Sigmoid colon (tissue), 6 donors: ENCODE measurements at regions not wholly inside any gene's neighbourhood (a gene's known extent, or its start where the extent isn't known, plus 50 kb on each side); places are given as distances from the start of the nearest gene placed in this dataset.
A peak's percentile ranks its signal among the peaks of the same experiment; 100 is the strongest.

Experiments
- DNase-seq: peaks from one replicate; pipeline ENCODE4 v3.0.0-alpha.2; 2019
- H3K27ac ChIP-seq, 4 donors: fragments of 200-600 bp; sonication (generic); one replicate each; pipeline ENCODE4 v1.5.1; 2016 to 2019; ENCODE audit warnings: mild to moderate bottlenecking in 1 of 4
- H3K27me3 ChIP-seq, 3 donors: fragments of 200-600 bp; sonication (generic); one replicate each; pipeline ENCODE4 v1.5.1; 2019; ENCODE audit warnings: mild to moderate bottlenecking in 1 of 3
- H3K36me3 ChIP-seq, 4 donors: fragments of 200-600 bp; sonication (generic); one replicate each; pipeline ENCODE4 v1.5.1; 2016 to 2019
- H3K4me1 ChIP-seq, 4 donors: fragments of 200-600 bp; sonication (generic); one replicate each; pipeline ENCODE4 v1.5.1; 2017 to 2019
- H3K4me3 ChIP-seq, 4 donors: fragments of 200-600 bp; sonication (generic); one replicate each; pipeline ENCODE4 v1.5.1; 2017 to 2019; ENCODE audit warnings: mild to moderate bottlenecking in 2 of 4, moderate library complexity in 1 of 4
- H3K9me3 ChIP-seq, 4 donors: fragments of 200-600 bp in 3 of 4; sonication (generic) in 3 of 4; one replicate each; pipeline versions ENCODE4 v1.5.1 to v1.6.1; 2013 to 2019
- EP300 ChIP-seq, 4 donors: sonication (generic); formaldehyde crosslinking; IDR thresholded peaks; one replicate each; pipeline ENCODE4 v1.6.1; 2017; ENCODE audit warnings: antibody characterized with exemption in 4 of 4
- POLR2A ChIP-seq, 2 donors: fragments of 450-650 bp; IDR thresholded peaks; one replicate each; pipeline ENCODE4 v1.6.1; 2016; ENCODE audit warnings: antibody characterized with exemption in 2 of 2, mild to moderate bottlenecking in 2 of 2, moderate library complexity in 2 of 2
- POLR2AphosphoS5 ChIP-seq, 4 donors: sonication (generic); formaldehyde crosslinking; IDR thresholded peaks; one replicate each; pipeline ENCODE4 v1.6.1; 2017; ENCODE audit warnings: antibody characterized with exemption in 4 of 4
- WGBS, 2 donors: extraction: QIAGEN DNeasy Blood & Tissue Kit; methylation state at CpG; one replicate each; pipeline ENCODE4 v1.1.7; 2013; 5-methylcytosine and 5-hydroxymethylcytosine counted together
- intact Hi-C: fragments of 100-400 bp; cut with DNase I; formaldehyde crosslinking; loops from one replicate; pipeline ENCODE4 v1.15.1; 2023
- TF ChIP-seq, protein P1 (sequence below), 4 experiments: fragments of 450-650 bp in 3 of 4; fragments of 200-600 bp in 1 of 4; IDR thresholded peaks; one replicate each; pipeline ENCODE4 v1.5.1; 2016 to 2019; ENCODE audit warnings: antibody characterized with exemption in 4 of 4, mild to moderate bottlenecking in 3 of 4, moderate library complexity in 2 of 4
- donor health status: healthy with polysubstance abuse.
- donor health status: healthy.

DNA sequence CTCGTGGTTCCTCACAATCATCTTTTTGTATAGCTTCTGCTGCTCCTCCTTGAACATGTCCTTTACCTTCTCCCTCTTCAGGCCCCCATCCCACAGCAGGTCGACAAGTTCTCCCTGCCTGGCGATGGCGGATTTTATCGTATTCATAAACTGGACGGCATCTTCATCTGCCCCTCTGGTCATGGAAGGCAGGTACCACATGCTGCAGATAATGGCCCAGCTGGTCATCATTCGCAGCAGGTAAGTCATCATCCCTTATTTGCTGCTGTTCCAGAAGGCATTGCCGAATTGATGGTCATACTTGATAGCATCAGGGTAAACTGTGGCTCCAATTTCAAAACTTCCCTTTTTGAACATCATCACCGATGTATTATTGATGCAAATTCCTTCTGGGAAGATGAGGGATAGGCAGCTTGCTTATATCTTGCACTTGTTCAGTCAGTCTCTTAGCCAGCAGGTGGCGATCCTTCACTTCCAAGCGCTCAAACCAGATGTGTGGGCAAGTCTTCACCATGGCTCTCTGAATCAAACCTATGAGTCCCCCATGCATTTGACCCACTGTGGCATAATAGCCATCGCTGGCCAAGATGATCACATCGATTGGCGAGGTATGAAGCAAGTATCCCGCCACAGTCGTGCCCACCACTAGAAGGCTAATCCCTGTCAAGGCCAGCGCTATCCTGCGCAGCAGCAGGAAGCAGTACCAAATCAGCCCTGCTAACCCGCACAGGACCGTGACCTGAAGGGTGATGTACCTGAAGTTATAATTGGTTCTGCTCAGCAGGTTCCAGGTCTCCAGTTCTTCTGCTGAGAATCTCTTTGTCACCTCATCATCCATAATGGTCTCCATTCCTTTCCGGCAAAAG, 381.5 kb upstream of the STXBP6 start:
- 83 to 85% methylated on average over 21 of the region's 21 CpGs for WGBS, 2 donors
- H3K4me1 ChIP-seq = no peaks in the 10 kb centered on the region
- no peaks in the 10 kb centered on the region for H3K9me3 ChIP-seq
- H3K27ac ChIP-seq = no peak overlapping the region
- H3K4me3 ChIP-seq = no peak overlapping the region
- no peak for DNase-seq
- TF ChIP-seq POLR2AphosphoS5 (IDR thresholded peaks at IDR 0.05) (no peak), EP300 (IDR thresholded peaks at IDR 0.05) (no peak), POLR2A (IDR thresholded peaks at IDR 0.05) (no peak)
- TF ChIP-seq, protein P1, sequence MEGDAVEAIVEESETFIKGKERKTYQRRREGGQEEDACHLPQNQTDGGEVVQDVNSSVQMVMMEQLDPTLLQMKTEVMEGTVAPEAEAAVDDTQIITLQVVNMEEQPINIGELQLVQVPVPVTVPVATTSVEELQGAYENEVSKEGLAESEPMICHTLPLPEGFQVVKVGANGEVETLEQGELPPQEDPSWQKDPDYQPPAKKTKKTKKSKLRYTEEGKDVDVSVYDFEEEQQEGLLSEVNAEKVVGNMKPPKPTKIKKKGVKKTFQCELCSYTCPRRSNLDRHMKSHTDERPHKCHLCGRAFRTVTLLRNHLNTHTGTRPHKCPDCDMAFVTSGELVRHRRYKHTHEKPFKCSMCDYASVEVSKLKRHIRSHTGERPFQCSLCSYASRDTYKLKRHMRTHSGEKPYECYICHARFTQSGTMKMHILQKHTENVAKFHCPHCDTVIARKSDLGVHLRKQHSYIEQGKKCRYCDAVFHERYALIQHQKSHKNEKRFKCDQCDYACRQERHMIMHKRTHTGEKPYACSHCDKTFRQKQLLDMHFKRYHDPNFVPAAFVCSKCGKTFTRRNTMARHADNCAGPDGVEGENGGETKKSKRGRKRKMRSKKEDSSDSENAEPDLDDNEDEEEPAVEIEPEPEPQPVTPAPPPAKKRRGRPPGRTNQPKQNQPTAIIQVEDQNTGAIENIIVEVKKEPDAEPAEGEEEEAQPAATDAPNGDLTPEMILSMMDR (IDR thresholded peaks at IDR 0.05) = no peak
- no peaks in the 10 kb centered on the region for H3K27me3 ChIP-seq
- intact Hi-C loops = no loop called here
- H3K36me3 ChIP-seq = no peaks in the 10 kb centered on the region

DNA sequence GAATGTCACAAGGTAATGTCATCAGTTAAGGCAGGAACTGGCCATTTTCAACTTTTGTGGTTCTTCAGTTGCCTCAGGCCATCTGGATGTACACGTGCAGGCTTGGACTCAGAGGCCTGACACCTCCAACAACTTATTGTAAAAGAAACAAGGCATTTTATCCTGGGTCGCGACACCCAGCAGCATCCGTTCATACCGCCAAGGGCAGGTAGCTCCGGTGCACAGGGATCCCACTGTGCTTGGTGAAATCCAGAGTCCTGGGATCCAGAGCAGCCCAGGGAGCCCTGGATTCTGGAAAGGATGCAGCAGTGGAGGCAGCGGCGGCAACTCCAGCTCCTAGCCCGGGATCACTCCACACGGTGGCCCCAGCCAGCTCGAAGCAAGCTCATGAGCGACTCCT, 380.9 kb upstream of the STXBP6 start:
- Histone ChIP-seq H3K36me3 (no peaks in the 10 kb centered on the region), H3K4me3 (no peak overlapping the region), H3K27me3 (no peaks in the 10 kb centered on the region), H3K9me3 (no peaks in the 10 kb centered on the region), H3K4me1 (no peaks in the 10 kb centered on the region), H3K27ac (no peak overlapping the region)
- intact Hi-C loops = no loop called here
- no peak for DNase-seq
- TF ChIP-seq POLR2AphosphoS5 (IDR thresholded peaks at IDR 0.05) (no peak), EP300 (IDR thresholded peaks at IDR 0.05) (no peak), POLR2A (IDR thresholded peaks at IDR 0.05) (no peak)
- TF ChIP-seq, protein P1 (IDR thresholded peaks at IDR 0.05) = no peak
- WGBS, 2 donors = 91 to 95% methylated on average over 12 of the region's 12 CpGs

DNA sequence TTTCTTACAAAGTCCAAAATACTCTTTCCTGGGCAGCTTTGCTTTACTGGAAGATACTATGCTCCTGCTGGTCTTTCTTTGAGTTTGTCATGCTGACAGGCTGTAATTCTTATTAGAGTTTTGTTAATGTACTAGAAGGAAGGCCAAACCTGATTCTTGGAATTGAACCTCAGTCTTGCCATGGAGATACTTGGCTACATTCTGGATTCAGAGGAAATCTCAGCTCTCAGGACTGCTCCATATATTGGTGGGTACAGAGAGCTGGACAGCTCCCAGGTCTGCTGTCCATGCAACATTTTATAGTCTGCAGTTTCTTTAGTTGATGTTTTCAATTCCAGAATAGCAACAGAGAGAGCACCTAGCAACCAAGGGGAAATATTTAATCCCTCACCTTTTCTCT, 363.1 kb upstream of the STXBP6 start:
- no peaks in the 10 kb centered on the region for H3K9me3 ChIP-seq
- no peak for TF ChIP-seq POLR2A (IDR thresholded peaks at IDR 0.05)
- peak in 1 of 4 donors; percentile 7 for TF ChIP-seq EP300 (IDR thresholded peaks at IDR 0.05)
- peak in 1 of 4 donors; percentile 34 for TF ChIP-seq POLR2AphosphoS5 (IDR thresholded peaks at IDR 0.05)
- TF ChIP-seq, protein P1 (IDR thresholded peaks at IDR 0.05) = no peak
- H3K4me1 ChIP-seq = peaks cover 0 to 40% (median 36%) of the 10 kb centered on the region in 4 donors
- no peaks in the 10 kb centered on the region for H3K27me3 ChIP-seq
- intact Hi-C loops = no loop called here
- DNase-seq = no peak
- H3K36me3 ChIP-seq = no peaks in the 10 kb centered on the region
- H3K27ac ChIP-seq = peak overlapping the region in 2 of 4 donors; percentile 2 to 55
- H3K4me3 ChIP-seq = no peak overlapping the region

DNA sequence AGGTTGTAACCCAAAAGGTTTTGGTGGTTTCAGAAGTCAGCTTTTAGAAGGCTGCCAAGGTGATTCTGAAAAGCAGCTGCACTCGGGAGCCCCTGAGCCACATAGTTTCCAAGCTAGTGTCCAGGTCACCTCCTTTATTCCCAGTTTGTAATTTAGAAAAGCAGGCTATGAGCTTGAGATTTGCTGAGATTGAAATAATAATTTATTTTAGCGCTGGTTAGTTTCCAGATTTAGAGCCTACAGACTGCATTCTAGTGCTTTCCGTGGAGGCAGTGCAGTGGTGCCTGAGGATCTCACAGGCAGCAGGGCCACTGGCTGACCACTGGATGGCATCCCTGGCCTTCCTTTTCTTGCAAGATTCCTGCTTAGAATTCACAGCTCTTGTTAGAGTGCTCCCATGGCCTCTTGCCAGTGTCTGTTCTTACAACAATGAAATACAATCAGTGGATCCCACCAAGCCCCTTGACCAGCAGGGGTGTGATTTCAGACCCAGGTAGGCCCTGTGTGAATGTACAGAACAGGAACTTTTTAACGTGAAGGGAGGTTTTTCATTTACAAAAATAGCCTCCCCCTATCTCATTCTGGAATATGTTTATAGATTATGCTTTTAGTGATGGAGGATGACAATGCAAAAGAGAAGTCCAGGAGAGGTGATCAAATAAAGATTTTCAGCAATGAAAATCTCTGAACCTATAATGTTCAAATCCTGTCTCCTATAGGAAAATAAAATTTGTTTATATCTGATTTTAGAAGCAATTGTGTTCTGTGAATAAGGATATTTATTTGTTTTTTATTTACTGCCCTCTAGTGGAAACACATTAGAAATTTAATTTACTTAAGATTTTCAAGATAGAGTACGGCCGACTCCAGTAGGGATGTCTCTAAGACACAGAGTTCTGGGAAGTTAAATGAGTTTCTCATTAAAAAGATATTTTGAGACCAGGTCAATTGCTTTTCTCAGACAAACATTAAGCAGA, 362.1 kb upstream of the STXBP6 start:
- DNase-seq = peak; percentile 69
- Histone ChIP-seq H3K9me3 (no peaks in the 10 kb centered on the region), H3K27ac (peak overlapping the region in 1 of 4 donors; percentile 55), H3K4me3 (no peak overlapping the region), H3K36me3 (no peaks in the 10 kb centered on the region), H3K4me1 (peaks cover 0 to 40% (median 36%) of the 10 kb centered on the region in 4 donors), H3K27me3 (no peaks in the 10 kb centered on the region)
- intact Hi-C loops = no loop called here
- WGBS, 2 donors = 59 to 61% methylated on average over 6 of the region's 6 CpGs
- TF ChIP-seq EP300 (IDR thresholded peaks at IDR 0.05) = no peak
- TF ChIP-seq, protein P1 (IDR thresholded peaks at IDR 0.05) = peak in 1 of 4 experiments; percentile 34
- no peak for TF ChIP-seq POLR2A (IDR thresholded peaks at IDR 0.05)
- no peak for TF ChIP-seq POLR2AphosphoS5 (IDR thresholded peaks at IDR 0.05)
